ENCODE measurements at regions not wholly inside any gene's neighbourhood (a gene's known extent, or its start where the extent isn't known, plus 50 kb on each side); places are given as distances from the start of the nearest gene placed in this dataset.

DNA sequence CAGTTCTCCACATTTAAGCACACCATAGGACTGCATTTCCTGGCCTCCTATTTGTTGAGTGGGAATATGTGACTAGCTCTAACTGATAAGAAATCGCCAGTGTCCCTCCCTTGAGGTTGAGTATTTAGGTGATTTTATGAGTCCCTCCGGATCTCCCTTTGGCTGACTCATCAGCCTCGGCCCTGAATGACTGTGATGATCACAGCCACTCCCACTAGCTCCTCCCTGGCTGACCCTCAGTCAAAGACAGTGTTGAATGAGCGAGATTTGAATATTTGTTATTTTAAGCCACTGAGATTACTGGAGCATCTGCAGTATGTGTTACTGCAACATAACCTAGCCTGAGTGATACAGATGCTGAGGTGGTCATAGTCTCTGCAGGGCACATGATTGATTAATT, 515.3 kb downstream of the EPHB1 start:
- TF ChIP-seq, protein P1, sequence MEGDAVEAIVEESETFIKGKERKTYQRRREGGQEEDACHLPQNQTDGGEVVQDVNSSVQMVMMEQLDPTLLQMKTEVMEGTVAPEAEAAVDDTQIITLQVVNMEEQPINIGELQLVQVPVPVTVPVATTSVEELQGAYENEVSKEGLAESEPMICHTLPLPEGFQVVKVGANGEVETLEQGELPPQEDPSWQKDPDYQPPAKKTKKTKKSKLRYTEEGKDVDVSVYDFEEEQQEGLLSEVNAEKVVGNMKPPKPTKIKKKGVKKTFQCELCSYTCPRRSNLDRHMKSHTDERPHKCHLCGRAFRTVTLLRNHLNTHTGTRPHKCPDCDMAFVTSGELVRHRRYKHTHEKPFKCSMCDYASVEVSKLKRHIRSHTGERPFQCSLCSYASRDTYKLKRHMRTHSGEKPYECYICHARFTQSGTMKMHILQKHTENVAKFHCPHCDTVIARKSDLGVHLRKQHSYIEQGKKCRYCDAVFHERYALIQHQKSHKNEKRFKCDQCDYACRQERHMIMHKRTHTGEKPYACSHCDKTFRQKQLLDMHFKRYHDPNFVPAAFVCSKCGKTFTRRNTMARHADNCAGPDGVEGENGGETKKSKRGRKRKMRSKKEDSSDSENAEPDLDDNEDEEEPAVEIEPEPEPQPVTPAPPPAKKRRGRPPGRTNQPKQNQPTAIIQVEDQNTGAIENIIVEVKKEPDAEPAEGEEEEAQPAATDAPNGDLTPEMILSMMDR (IDR thresholded peaks at IDR 0.05): no peak
- TF ChIP-seq POLR2A (IDR thresholded peaks at IDR 0.05): no peak
